Thyroid gland (tissue), 4 donors: ENCODE measurements at regions not wholly inside any gene's neighbourhood (a gene's known extent, or its start where the extent isn't known, plus 50 kb on each side); places are given as distances from the start of the nearest gene placed in this dataset.

Experiments used
- CTCF ChIP-seq, 6 experiments: fragments of 200-600 bp in 3 of 6; fragments of 450-650 bp in 3 of 6; sonication (generic) in 3 of 6; IDR thresholded peaks; one replicate each; pipeline ENCODE4 v1.5.1; 2016 to 2019; ENCODE audit warnings: antibody characterized with exemption in 6 of 6, mild to moderate bottlenecking in 2 of 6, inconsistent platforms in 1 of 6, moderate library complexity in 1 of 6
- POLR2A ChIP-seq, 2 donors: fragments of 450-650 bp; IDR thresholded peaks; one replicate each; pipeline ENCODE4 v1.6.1; 2017; ENCODE audit warnings: antibody characterized with exemption in 2 of 2, mild to moderate bottlenecking in 2 of 2, moderate library complexity in 1 of 2

- TF ChIP-seq CTCF (IDR thresholded peaks at IDR 0.05) (no peak), POLR2A (IDR thresholded peaks at IDR 0.05) (no peak)
Observed at GRCh38 chr22:49192857-49193250, 634.8 kb downstream of the BRD1 start.
